ENCODE measurements at regions not wholly inside any gene's neighbourhood (a gene's known extent, or its start where the extent isn't known, plus 50 kb on each side); places are given as distances from the start of the nearest gene placed in this dataset.

- Histone ChIP-seq H3K9me3 (ENCODE audit: low read length) (0 out of 2 replicates have a peak, but pooled peaks cover 4% of the 10 kb centered on the region), H3K4me1 (ENCODE audit: insufficient read depth, low read length, poor library complexity, severe bottlenecking) (no peaks in the 10 kb centered on the region), H3K4me3 (ENCODE audit: low read depth, low read length, poor library complexity, severe bottlenecking) (no peak overlapping the region), H3K79me2 (ENCODE audit: insufficient read depth, low read depth, low read length) (no peaks in the 10 kb centered on the region), H3K27ac (ENCODE audit: low read depth, low read length, poor library complexity, severe bottlenecking) (no peak overlapping the region), H3K9me2 (ENCODE audit: insufficient read depth, low read length) (no peaks in the 10 kb centered on the region), H2AFZ (ENCODE audit: low read length) (no peak overlapping the region), H3K4me2 (ENCODE audit: low read length) (no peak overlapping the region), H4K20me1 (ENCODE audit: insufficient read depth, low read length) (no peaks in the 10 kb centered on the region), H3K36me3 (ENCODE audit: insufficient read depth, low read length) (no peaks in the 10 kb centered on the region)
- BruUV-seq (replicated peaks) = no TSS peak
- ChIA-PET CTCF (ENCODE audit: unreplicated experiment) (no interaction called here), POLR2A (no interaction called here)
- intact Hi-C loops (cut with micrococcal nuclease; ENCODE audit: unreplicated experiment) = no loop called here
- TF ChIP-seq EZH2phosphoT487 (IDR thresholded peaks at IDR 0.05; ENCODE audit: borderline replicate concordance, low read depth, low read length) (no peak), CTCF (conservative IDR thresholded peaks at IDR 0.05; ENCODE audit: low read length) (no peak)
- DNase-seq (ENCODE audit: low spot score) = no peak
Measured at GRCh38 chr7:13778967-13779366, 210.5 kb downstream of the ETV1 start.

DNA sequence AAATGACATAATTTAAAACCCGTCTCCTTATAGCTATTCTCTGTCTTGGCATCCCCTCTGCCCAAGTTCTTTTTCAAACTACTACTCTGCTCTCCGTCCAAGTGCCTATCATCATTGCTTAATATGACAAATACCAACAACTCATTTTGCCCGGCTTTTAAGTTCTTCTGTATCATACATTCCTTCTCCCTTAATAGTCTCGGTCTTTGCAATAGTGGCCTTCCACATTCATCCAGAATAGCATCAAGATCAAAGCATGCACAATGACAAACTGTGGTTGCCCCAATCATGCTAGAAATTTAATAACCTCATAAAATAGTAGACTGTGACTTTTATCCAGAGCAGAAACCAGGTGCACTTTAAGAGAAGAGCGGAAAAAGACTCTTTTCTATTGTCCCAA is 198.9 kb downstream of the ETV1 start:
- Histone ChIP-seq H3K79me2 (ENCODE audit: insufficient read depth, low read depth, low read length) (no peaks in the 10 kb centered on the region), H3K9me2 (ENCODE audit: insufficient read depth, low read length) (no peaks in the 10 kb centered on the region), H3K4me1 (ENCODE audit: insufficient read depth, low read length, poor library complexity, severe bottlenecking) (no peaks in the 10 kb centered on the region), H2AFZ (ENCODE audit: low read length) (no peak overlapping the region), H3K4me3 (ENCODE audit: low read depth, low read length, poor library complexity, severe bottlenecking) (no peak overlapping the region), H3K4me2 (ENCODE audit: low read length) (no peak overlapping the region), H3K36me3 (ENCODE audit: insufficient read depth, low read length) (no peaks in the 10 kb centered on the region), H3K9me3 (ENCODE audit: low read length) (no peaks in the 10 kb centered on the region), H3K27ac (ENCODE audit: low read depth, low read length, poor library complexity, severe bottlenecking) (no peak overlapping the region), H4K20me1 (ENCODE audit: insufficient read depth, low read length) (no peaks in the 10 kb centered on the region)
- intact Hi-C loops (cut with micrococcal nuclease; ENCODE audit: unreplicated experiment) = no loop called here
- DNase-seq (ENCODE audit: low spot score) = no peak
- ChIA-PET POLR2A (no interaction called here), CTCF (ENCODE audit: unreplicated experiment) (no interaction called here)
- no TSS peak for BruUV-seq (replicated peaks)
- TF ChIP-seq EZH2phosphoT487 (IDR thresholded peaks at IDR 0.05; ENCODE audit: borderline replicate concordance, low read depth, low read length) = no peak
- no peak for TF ChIP-seq CTCF (conservative IDR thresholded peaks at IDR 0.05; ENCODE audit: low read length)

- no peaks in the 10 kb centered on the region for H3K4me1 ChIP-seq (ENCODE audit: insufficient read depth, low read length, poor library complexity, severe bottlenecking)
- intact Hi-C loops (cut with micrococcal nuclease; ENCODE audit: unreplicated experiment) = no loop called here
- TF ChIP-seq CTCF (conservative IDR thresholded peaks at IDR 0.05; ENCODE audit: low read length) = no peak
- no peak for TF ChIP-seq EZH2phosphoT487 (IDR thresholded peaks at IDR 0.05; ENCODE audit: borderline replicate concordance, low read depth, low read length)
- ChIA-PET POLR2A (no interaction called here), CTCF (ENCODE audit: unreplicated experiment) (no interaction called here)
- no peak for DNase-seq (ENCODE audit: low spot score)
- no peak overlapping the region for H3K4me2 ChIP-seq (ENCODE audit: low read length)
- BruUV-seq (replicated peaks) = no TSS peak
- no peak overlapping the region for H3K27ac ChIP-seq (ENCODE audit: low read depth, low read length, poor library complexity, severe bottlenecking)
- H3K9me2 ChIP-seq (ENCODE audit: insufficient read depth, low read length) = no peaks in the 10 kb centered on the region
- H2AFZ ChIP-seq (ENCODE audit: low read length) = no peak overlapping the region
- H3K9me3 ChIP-seq (ENCODE audit: low read length) = no peaks in the 10 kb centered on the region
- no peaks in the 10 kb centered on the region for H3K79me2 ChIP-seq (ENCODE audit: insufficient read depth, low read depth, low read length)
- H4K20me1 ChIP-seq (ENCODE audit: insufficient read depth, low read length) = no peaks in the 10 kb centered on the region
- no peak overlapping the region for H3K4me3 ChIP-seq (ENCODE audit: low read depth, low read length, poor library complexity, severe bottlenecking)
- no peaks in the 10 kb centered on the region for H3K36me3 ChIP-seq (ENCODE audit: insufficient read depth, low read length)
Measured at GRCh38 chr7:13792208-13792607, 197.3 kb downstream of the ETV1 start.

All from OCI-LY7 (cell line).